ENCODE measurements at regions not wholly inside any gene's neighbourhood (a gene's known extent, or its start where the extent isn't known, plus 50 kb on each side); places are given as distances from the start of the nearest gene placed in this dataset.

- ATAC-seq = no peak
- TF ChIP-seq CSRNP3 (CRISPR knock-in tag; IDR thresholded peaks at IDR 0.05) = no peak
- no peak for TF ChIP-seq ARNTL (CRISPR knock-in tag; IDR thresholded peaks at IDR 0.05; ENCODE audit: borderline replicate concordance, low read depth)
- TF ChIP-seq RARB (CRISPR knock-in tag; IDR thresholded peaks at IDR 0.05) = no peak
- no peak for TF ChIP-seq BACH2 (CRISPR knock-in tag; IDR thresholded peaks at IDR 0.05; ENCODE audit: borderline replicate concordance)
- no peak for TF ChIP-seq ZC3H10 (CRISPR knock-in tag; IDR thresholded peaks at IDR 0.05)
- no peak for TF ChIP-seq PPARA (CRISPR knock-in tag; IDR thresholded peaks at IDR 0.05; ENCODE audit: borderline replicate concordance)
- TF ChIP-seq TSHZ2 (CRISPR knock-in tag; IDR thresholded peaks at IDR 0.05) = no peak
- TF ChIP-seq TCF4 (CRISPR knock-in tag; IDR thresholded peaks at IDR 0.05; ENCODE audit: borderline replicate concordance) = no peak
- TF ChIP-seq CREB5 (CRISPR knock-in tag; IDR thresholded peaks at IDR 0.05; ENCODE audit: low read depth) = no peak
- no peak for TF ChIP-seq ZNF8 (CRISPR knock-in tag; IDR thresholded peaks at IDR 0.05)
These were observed 246.1 kb downstream of the LY86 start for GRCh38 chr6:6834356-6835222.

GRCh38 chr6:6835223-6835503 lies 246.6 kb downstream of the LY86 start:
- no peak for ATAC-seq

GRCh38 chr6:6836609-6837406 lies 248.3 kb downstream of the LY86 start:
- ATAC-seq = no peak
- TF ChIP-seq ESRRG (CRISPR knock-in tag; IDR thresholded peaks at IDR 0.05) (no peak), ARNTL (CRISPR knock-in tag; IDR thresholded peaks at IDR 0.05; ENCODE audit: borderline replicate concordance, low read depth) (no peak), ZFP3 (CRISPR knock-in tag; IDR thresholded peaks at IDR 0.05) (no peak), TSHZ2 (CRISPR knock-in tag; IDR thresholded peaks at IDR 0.05) (no peak), BACH2 (CRISPR knock-in tag; IDR thresholded peaks at IDR 0.05; ENCODE audit: borderline replicate concordance) (no peak), OSR1 (CRISPR knock-in tag; IDR thresholded peaks at IDR 0.05) (no peak), SNAI2 (CRISPR knock-in tag; IDR thresholded peaks at IDR 0.05) (no peak), ZNF70 (CRISPR knock-in tag; IDR thresholded peaks at IDR 0.05) (no peak), TCF4 (CRISPR knock-in tag; IDR thresholded peaks at IDR 0.05; ENCODE audit: borderline replicate concordance) (no peak), CREB5 (CRISPR knock-in tag; IDR thresholded peaks at IDR 0.05; ENCODE audit: low read depth) (no peak), PPARA (CRISPR knock-in tag; IDR thresholded peaks at IDR 0.05; ENCODE audit: borderline replicate concordance) (no peak), POU6F1 (CRISPR knock-in tag; IDR thresholded peaks at IDR 0.05; ENCODE audit: borderline replicate concordance, low read depth) (no peak), ZC3H10 (CRISPR knock-in tag; IDR thresholded peaks at IDR 0.05) (no peak), ZNF8 (CRISPR knock-in tag; IDR thresholded peaks at IDR 0.05) (no peak), PATZ1 (CRISPR knock-in tag; IDR thresholded peaks at IDR 0.05; ENCODE audit: borderline replicate concordance) (no peak), CSDC2 (CRISPR knock-in tag; IDR thresholded peaks at IDR 0.05) (no peak), TOX (CRISPR knock-in tag; IDR thresholded peaks at IDR 0.05; ENCODE audit: borderline replicate concordance) (no peak), CSRNP3 (CRISPR knock-in tag; IDR thresholded peaks at IDR 0.05) (no peak)

More at GRCh38 chr6:6835223-6835503, 246.6 kb downstream of the LY86 start:
- TF ChIP-seq SNAI2 (CRISPR knock-in tag; IDR thresholded peaks at IDR 0.05) = no peak

Measured in SK-N-SH treated with all-trans-retinoic acid at 6 μM for 48 hours (cell line).